HEK293 (cell line): ENCODE measurements at regions not wholly inside any gene's neighbourhood (a gene's known extent, or its start where the extent isn't known, plus 50 kb on each side); places are given as distances from the start of the nearest gene placed in this dataset.

ENCODE experiments used
- GLI2 ChIP-seq: fragments of 450-650 bp; formaldehyde crosslinking; IDR thresholded peaks from 2 replicates; pipeline ENCODE4; 2017; ENCODE audit warnings: missing biosample characterization, missing genetic modification characterization, low read depth, borderline replicate concordance
- HOXC10 ChIP-seq: sonication (generic); formaldehyde crosslinking; IDR thresholded peaks from 2 replicates; pipeline ENCODE4 v1.8.1; 2023; ENCODE audit warnings: mild to moderate bottlenecking, missing genetic modification reagents
- SCRT1 ChIP-seq: fragments of 450-650 bp; formaldehyde crosslinking; IDR thresholded peaks from 2 replicates; pipeline ENCODE4 v1.5.1; 2016; ENCODE audit warnings: missing biosample characterization, missing genetic modification characterization, borderline replicate concordance
- TCF7L2 ChIP-seq: IDR thresholded peaks from 2 replicates; pipeline ENCODE4 v1.6.1; 2011; ENCODE audit warnings: low read depth, mild to moderate bottlenecking, inconsistent platforms, low read length, moderate library complexity, borderline replicate concordance
- ZBTB20 ChIP-seq: fragments of 450-650 bp; formaldehyde crosslinking; IDR thresholded peaks from 2 replicates; pipeline ENCODE4 v1.5.1; 2016; ENCODE audit warnings: missing biosample characterization, missing genetic modification characterization
- ZBTB8A ChIP-seq: fragments of 450-650 bp; formaldehyde crosslinking; IDR thresholded peaks from 2 replicates; pipeline ENCODE4 v1.5.1; 2016; ENCODE audit warnings: missing biosample characterization, missing genetic modification characterization
- ZIC2 ChIP-seq: fragments of 450-650 bp; formaldehyde crosslinking; IDR thresholded peaks from 2 replicates; pipeline ENCODE4 v1.5.1; 2016; ENCODE audit warnings: missing biosample characterization, missing genetic modification characterization
- ZNF121 ChIP-seq: fragments of 450-650 bp; formaldehyde crosslinking; IDR thresholded peaks from 2 replicates; pipeline ENCODE4 v1.5.1; 2016; ENCODE audit warnings: missing biosample characterization, missing genetic modification characterization
- ZNF138 ChIP-seq: fragments of 450-650 bp; formaldehyde crosslinking; IDR thresholded peaks from 2 replicates; pipeline ENCODE4 v1.5.1; 2016; ENCODE audit warnings: missing biosample characterization, missing genetic modification characterization, borderline replicate concordance
- ZNF248 ChIP-seq: fragments of 450-650 bp; formaldehyde crosslinking; IDR thresholded peaks from 2 replicates; pipeline ENCODE4 v1.5.1; 2017; ENCODE audit warnings: missing biosample characterization, missing genetic modification characterization
- ZNF324 ChIP-seq: fragments of 450-650 bp; formaldehyde crosslinking; IDR thresholded peaks from 2 replicates; pipeline ENCODE4 v1.5.1; 2016; ENCODE audit warnings: missing biosample characterization, missing genetic modification characterization
- ZNF341 ChIP-seq: fragments of 450-650 bp; formaldehyde crosslinking; IDR thresholded peaks from 2 replicates; pipeline ENCODE4; 2016; ENCODE audit warnings: low read depth, missing biosample characterization, missing genetic modification characterization
- ZNF394 ChIP-seq: fragments of 450-650 bp; formaldehyde crosslinking; IDR thresholded peaks from 2 replicates; pipeline ENCODE4 v1.5.1; 2016; ENCODE audit warnings: missing biosample characterization, missing genetic modification characterization, mild to moderate bottlenecking, moderate library complexity, borderline replicate concordance
- ZNF571 ChIP-seq: fragments of 450-650 bp; formaldehyde crosslinking; IDR thresholded peaks from 2 replicates; pipeline ENCODE4 v1.5.0; 2017; ENCODE audit warnings: missing biosample characterization, missing genetic modification characterization
- ZNF626 ChIP-seq: fragments of 450-650 bp; sonication (Bioruptor Pico); formaldehyde crosslinking; IDR thresholded peaks from 2 replicates; pipeline ENCODE4 v1.5.1; 2018; ENCODE audit warnings: missing biosample characterization, missing genetic modification characterization, inconsistent platforms
- ZNF792 ChIP-seq: fragments of 450-650 bp; formaldehyde crosslinking; IDR thresholded peaks from 2 replicates; pipeline ENCODE4 v1.5.1; 2016; ENCODE audit warnings: missing biosample characterization, missing genetic modification characterization
- ZSCAN16 ChIP-seq: fragments of 450-650 bp; formaldehyde crosslinking; IDR thresholded peaks from 2 replicates; pipeline ENCODE4 v1.5.1; 2016; ENCODE audit warnings: missing biosample characterization, missing genetic modification characterization
- ZSCAN30 ChIP-seq: fragments of 450-650 bp; IDR thresholded peaks from 2 replicates; pipeline ENCODE4 v1.5.1; 2018; ENCODE audit warnings: missing biosample characterization, mild to moderate bottlenecking, missing genetic modification characterization, moderate library complexity
- ZXDB ChIP-seq: fragments of 450-650 bp; formaldehyde crosslinking; IDR thresholded peaks from 2 replicates; pipeline ENCODE4 v1.5.1; 2016; ENCODE audit warnings: missing biosample characterization, missing genetic modification characterization
- TF ChIP-seq, protein P1 (sequence below): fragments of 450-650 bp; formaldehyde crosslinking; IDR thresholded peaks from 2 replicates; pipeline ENCODE4 v1.5.1; 2016; ENCODE audit warnings: missing biosample characterization, missing genetic modification characterization
- TF ChIP-seq, protein P2 (sequence below): fragments of 450-650 bp; formaldehyde crosslinking; IDR thresholded peaks from 2 replicates; pipeline ENCODE4 v1.5.1; 2017; ENCODE audit warnings: missing biosample characterization, missing genetic modification characterization
- TF ChIP-seq, protein P3 (sequence below): fragments of 450-650 bp; formaldehyde crosslinking; IDR thresholded peaks from 2 replicates; pipeline ENCODE4 v1.5.1; 2016; ENCODE audit warnings: missing biosample characterization, missing genetic modification characterization, borderline replicate concordance
- TF ChIP-seq, protein P4 (sequence below): fragments of 450-650 bp; formaldehyde crosslinking; IDR thresholded peaks from 2 replicates; pipeline ENCODE4 v1.5.1; 2016; ENCODE audit warnings: missing biosample characterization, missing genetic modification characterization
- TF ChIP-seq, protein P5 (sequence below): fragments of 450-650 bp; formaldehyde crosslinking; IDR thresholded peaks from 2 replicates; pipeline ENCODE4 v1.5.1; 2016; ENCODE audit warnings: missing biosample characterization, missing genetic modification characterization

DNA sequence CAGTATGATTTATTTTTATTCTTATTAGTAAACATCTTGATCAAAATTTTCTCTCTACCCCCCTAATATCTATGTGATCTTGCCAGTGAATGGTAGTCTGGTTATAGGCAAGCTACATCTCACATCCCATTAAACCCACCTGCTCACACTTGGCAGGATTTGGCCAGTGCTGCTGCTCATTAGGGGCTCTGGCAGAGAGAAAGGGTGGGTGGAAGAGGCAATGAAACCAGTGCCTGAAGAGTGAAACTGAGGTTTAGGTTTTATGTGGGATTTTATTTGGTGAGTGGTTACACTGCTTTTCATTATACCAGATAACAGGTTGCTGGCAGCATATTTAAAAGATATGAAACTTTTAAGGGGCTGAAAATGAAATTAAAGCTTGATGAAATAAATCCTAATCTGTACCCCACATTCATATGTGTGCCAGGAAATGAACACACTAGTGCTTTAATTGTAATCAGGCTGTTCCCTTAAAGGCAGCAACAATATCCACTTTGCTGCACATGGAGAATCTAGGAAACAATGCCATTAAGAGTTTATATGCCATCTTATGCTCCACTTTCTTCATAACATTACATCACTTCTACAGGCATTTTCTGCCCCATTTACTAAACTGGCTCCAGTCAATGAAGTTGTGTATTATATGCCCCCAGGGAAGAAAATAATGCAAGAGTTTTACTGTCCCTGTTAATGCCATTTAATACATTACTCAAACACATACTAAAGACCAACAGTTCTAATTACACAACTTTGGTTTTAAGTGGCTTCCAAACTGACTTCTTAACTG is 688.7 kb downstream of the MECOM start (continued):
- TF ChIP-seq, protein P1, sequence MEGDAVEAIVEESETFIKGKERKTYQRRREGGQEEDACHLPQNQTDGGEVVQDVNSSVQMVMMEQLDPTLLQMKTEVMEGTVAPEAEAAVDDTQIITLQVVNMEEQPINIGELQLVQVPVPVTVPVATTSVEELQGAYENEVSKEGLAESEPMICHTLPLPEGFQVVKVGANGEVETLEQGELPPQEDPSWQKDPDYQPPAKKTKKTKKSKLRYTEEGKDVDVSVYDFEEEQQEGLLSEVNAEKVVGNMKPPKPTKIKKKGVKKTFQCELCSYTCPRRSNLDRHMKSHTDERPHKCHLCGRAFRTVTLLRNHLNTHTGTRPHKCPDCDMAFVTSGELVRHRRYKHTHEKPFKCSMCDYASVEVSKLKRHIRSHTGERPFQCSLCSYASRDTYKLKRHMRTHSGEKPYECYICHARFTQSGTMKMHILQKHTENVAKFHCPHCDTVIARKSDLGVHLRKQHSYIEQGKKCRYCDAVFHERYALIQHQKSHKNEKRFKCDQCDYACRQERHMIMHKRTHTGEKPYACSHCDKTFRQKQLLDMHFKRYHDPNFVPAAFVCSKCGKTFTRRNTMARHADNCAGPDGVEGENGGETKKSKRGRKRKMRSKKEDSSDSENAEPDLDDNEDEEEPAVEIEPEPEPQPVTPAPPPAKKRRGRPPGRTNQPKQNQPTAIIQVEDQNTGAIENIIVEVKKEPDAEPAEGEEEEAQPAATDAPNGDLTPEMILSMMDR: no peak
- peak; percentile 85 for TF ChIP-seq ZXDB (tag by site-specific recombination)
- no peak for TF ChIP-seq ZNF792 (tag by site-specific recombination)
- TF ChIP-seq ZIC2 (tag by site-specific recombination): no peak
- TF ChIP-seq ZNF138: no peak
- peak; percentile 80 for TF ChIP-seq ZNF341
- TF ChIP-seq ZNF626 (tag by site-specific recombination): peak; percentile 88; the same call in 1 of the 2 replicates
- no peak for TF ChIP-seq ZNF571 (tag by site-specific recombination)
- TF ChIP-seq ZNF248 (tag by site-specific recombination): no peak
- TF ChIP-seq SCRT1 (tag by site-specific recombination): peak; percentile 65
- TF ChIP-seq, protein P2, sequence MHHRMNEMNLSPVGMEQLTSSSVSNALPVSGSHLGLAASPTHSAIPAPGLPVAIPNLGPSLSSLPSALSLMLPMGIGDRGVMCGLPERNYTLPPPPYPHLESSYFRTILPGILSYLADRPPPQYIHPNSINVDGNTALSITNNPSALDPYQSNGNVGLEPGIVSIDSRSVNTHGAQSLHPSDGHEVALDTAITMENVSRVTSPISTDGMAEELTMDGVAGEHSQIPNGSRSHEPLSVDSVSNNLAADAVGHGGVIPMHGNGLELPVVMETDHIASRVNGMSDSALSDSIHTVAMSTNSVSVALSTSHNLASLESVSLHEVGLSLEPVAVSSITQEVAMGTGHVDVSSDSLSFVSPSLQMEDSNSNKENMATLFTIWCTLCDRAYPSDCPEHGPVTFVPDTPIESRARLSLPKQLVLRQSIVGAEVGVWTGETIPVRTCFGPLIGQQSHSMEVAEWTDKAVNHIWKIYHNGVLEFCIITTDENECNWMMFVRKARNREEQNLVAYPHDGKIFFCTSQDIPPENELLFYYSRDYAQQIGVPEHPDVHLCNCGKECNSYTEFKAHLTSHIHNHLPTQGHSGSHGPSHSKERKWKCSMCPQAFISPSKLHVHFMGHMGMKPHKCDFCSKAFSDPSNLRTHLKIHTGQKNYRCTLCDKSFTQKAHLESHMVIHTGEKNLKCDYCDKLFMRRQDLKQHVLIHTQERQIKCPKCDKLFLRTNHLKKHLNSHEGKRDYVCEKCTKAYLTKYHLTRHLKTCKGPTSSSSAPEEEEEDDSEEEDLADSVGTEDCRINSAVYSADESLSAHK (tag by site-specific recombination): peak; percentile 88
- TF ChIP-seq HOXC10: no peak
- TF ChIP-seq TCF7L2: no peak
- TF ChIP-seq ZBTB8A (tag by site-specific recombination): peak; percentile 66; the same call in 1 of the 2 replicates
- TF ChIP-seq, protein P3, sequence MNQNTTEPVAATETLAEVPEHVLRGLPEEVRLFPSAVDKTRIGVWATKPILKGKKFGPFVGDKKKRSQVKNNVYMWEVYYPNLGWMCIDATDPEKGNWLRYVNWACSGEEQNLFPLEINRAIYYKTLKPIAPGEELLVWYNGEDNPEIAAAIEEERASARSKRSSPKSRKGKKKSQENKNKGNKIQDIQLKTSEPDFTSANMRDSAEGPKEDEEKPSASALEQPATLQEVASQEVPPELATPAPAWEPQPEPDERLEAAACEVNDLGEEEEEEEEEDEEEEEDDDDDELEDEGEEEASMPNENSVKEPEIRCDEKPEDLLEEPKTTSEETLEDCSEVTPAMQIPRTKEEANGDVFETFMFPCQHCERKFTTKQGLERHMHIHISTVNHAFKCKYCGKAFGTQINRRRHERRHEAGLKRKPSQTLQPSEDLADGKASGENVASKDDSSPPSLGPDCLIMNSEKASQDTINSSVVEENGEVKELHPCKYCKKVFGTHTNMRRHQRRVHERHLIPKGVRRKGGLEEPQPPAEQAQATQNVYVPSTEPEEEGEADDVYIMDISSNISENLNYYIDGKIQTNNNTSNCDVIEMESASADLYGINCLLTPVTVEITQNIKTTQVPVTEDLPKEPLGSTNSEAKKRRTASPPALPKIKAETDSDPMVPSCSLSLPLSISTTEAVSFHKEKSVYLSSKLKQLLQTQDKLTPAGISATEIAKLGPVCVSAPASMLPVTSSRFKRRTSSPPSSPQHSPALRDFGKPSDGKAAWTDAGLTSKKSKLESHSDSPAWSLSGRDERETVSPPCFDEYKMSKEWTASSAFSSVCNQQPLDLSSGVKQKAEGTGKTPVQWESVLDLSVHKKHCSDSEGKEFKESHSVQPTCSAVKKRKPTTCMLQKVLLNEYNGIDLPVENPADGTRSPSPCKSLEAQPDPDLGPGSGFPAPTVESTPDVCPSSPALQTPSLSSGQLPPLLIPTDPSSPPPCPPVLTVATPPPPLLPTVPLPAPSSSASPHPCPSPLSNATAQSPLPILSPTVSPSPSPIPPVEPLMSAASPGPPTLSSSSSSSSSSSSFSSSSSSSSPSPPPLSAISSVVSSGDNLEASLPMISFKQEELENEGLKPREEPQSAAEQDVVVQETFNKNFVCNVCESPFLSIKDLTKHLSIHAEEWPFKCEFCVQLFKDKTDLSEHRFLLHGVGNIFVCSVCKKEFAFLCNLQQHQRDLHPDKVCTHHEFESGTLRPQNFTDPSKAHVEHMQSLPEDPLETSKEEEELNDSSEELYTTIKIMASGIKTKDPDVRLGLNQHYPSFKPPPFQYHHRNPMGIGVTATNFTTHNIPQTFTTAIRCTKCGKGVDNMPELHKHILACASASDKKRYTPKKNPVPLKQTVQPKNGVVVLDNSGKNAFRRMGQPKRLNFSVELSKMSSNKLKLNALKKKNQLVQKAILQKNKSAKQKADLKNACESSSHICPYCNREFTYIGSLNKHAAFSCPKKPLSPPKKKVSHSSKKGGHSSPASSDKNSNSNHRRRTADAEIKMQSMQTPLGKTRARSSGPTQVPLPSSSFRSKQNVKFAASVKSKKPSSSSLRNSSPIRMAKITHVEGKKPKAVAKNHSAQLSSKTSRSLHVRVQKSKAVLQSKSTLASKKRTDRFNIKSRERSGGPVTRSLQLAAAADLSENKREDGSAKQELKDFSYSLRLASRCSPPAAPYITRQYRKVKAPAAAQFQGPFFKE (tag by site-specific recombination): no peak
- peak; percentile 96 for TF ChIP-seq ZSCAN30
- TF ChIP-seq ZBTB20 (tag by site-specific recombination): no peak
- TF ChIP-seq ZNF394 (tag by site-specific recombination): peak; percentile 67; the same call in 1 of the 2 replicates
- no peak; the same call in 1 of the 2 replicates for TF ChIP-seq ZNF121 (tag by site-specific recombination)
- TF ChIP-seq ZNF324 (tag by site-specific recombination): no peak
- TF ChIP-seq, protein P4, sequence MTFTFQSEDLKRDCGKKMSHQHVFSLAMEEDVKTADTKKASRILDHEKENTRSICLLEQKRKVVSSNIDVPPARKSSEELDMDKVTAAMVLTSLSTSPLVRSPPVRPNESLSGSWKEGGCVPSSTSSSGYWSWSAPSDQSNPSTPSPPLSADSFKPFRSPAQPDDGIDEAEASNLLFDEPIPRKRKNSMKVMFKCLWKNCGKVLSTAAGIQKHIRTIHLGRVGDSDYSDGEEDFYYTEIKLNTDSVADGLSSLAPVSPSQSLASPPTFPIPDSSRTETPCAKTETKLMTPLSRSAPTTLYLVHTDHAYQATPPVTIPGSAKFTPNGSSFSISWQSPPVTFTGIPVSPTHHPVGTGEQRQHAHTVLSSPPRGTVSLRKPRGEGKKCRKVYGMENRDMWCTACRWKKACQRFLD (tag by site-specific recombination): no peak
- peak; percentile 93 for TF ChIP-seq GLI2 (tag by site-specific recombination)
- TF ChIP-seq ZSCAN16 (tag by site-specific recombination): no peak
- TF ChIP-seq, protein P5, sequence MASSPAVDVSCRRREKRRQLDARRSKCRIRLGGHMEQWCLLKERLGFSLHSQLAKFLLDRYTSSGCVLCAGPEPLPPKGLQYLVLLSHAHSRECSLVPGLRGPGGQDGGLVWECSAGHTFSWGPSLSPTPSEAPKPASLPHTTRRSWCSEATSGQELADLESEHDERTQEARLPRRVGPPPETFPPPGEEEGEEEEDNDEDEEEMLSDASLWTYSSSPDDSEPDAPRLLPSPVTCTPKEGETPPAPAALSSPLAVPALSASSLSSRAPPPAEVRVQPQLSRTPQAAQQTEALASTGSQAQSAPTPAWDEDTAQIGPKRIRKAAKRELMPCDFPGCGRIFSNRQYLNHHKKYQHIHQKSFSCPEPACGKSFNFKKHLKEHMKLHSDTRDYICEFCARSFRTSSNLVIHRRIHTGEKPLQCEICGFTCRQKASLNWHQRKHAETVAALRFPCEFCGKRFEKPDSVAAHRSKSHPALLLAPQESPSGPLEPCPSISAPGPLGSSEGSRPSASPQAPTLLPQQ: peak; percentile 77
